HK-2 (cell line): ENCODE measurements at regions not wholly inside any gene's neighbourhood (a gene's known extent, or its start where the extent isn't known, plus 50 kb on each side); places are given as distances from the start of the nearest gene placed in this dataset.
"Not testable (repeated sequence)": the region's sequence is repeated elsewhere in the genome, so short reads cannot be mapped to it uniquely, and the experiment has no call there.

Experiments
- DNase-seq: peaks from one replicate; pipeline ENCODE4 v3.0.0-alpha.2; 2018; ENCODE audit not compliant: unreplicated experiment

- DNase-seq = no peak
Observed at GRCh38 chr6:146938266-146938665, 266.0 kb upstream of the STXBP5 start.

GRCh38 chr6:146939456-146939855 lies 264.8 kb upstream of the STXBP5 start:
- DNase-seq = not testable (repeated sequence)

GRCh38 chr6:146943664-146944063 lies 260.6 kb upstream of the STXBP5 start:
- no peak for DNase-seq

- no peak for DNase-seq
Observed at GRCh38 chr6:146944077-146944476, 260.1 kb upstream of the STXBP5 start.

- no peak for DNase-seq
Observed at GRCh38 chr6:146944809-146945208, 259.4 kb upstream of the STXBP5 start.

- DNase-seq = no peak
Observed at GRCh38 chr6:146946559-146946958, 257.7 kb upstream of the STXBP5 start.

GRCh38 chr6:146948790-146949342 lies 255.4 kb upstream of the STXBP5 start:
- no peak for DNase-seq

DNA sequence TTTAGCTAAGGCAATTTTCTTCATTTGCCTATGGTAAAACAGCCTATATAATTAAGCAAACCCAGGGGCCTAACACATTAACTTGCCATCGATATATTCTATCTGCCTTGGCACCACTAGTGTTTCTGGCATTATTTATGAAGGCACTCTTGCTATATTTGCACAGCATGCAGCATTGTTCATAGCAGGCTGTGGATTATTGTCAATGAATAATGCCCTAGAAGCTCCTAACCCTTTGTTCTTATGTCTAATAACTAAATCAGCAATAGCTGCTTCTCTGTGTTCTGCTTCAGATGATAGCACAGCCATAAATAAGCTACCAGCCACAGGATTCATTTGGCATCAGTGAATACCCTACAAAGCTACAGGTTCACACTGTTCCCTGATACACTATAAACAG lies 254.8 kb upstream of the STXBP5 start:
- DNase-seq = no peak

DNA sequence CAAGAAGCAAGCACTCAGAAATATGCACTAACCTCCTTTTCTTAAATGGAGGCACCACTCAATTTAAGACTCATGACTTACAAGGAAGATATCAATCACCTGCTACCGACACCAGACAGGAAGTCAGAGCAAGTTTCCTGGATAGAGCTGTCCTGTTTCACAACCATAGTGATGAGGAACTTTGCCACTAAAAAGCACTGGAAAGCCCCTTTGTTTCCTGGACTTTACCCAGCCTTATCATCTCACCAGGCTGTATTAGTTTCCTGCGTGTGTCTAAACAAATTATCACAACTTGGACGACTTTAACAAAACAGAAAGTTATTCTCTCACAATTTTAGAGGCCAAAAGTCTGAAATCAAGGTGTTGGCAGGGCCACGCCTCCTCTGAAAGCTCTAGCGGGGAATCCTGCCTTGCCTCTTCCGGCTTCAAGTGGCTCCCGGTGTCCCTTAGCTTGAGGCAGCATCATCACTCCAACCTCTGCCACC lies 253.8 kb upstream of the STXBP5 start:
- no peak for DNase-seq

DNA sequence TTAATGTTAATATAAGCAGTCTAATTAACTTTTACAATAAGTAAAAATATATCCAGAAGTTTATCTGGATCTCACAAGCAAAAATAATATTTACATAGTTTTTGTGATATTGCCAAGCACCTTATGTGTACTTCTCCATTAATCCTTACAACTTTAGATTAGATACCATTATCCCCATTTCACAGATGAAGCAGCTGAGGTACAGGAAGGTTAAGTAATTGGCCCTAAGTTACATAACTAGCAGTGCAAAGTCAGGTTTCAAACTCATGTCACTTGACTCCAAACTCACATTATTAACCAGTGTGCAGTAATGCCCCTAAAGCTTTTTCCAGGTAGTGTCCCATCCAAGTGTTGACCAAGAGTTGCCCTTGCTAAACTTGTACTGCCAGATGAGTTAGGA lies 248.6 kb upstream of the STXBP5 start:
- no peak for DNase-seq

DNA sequence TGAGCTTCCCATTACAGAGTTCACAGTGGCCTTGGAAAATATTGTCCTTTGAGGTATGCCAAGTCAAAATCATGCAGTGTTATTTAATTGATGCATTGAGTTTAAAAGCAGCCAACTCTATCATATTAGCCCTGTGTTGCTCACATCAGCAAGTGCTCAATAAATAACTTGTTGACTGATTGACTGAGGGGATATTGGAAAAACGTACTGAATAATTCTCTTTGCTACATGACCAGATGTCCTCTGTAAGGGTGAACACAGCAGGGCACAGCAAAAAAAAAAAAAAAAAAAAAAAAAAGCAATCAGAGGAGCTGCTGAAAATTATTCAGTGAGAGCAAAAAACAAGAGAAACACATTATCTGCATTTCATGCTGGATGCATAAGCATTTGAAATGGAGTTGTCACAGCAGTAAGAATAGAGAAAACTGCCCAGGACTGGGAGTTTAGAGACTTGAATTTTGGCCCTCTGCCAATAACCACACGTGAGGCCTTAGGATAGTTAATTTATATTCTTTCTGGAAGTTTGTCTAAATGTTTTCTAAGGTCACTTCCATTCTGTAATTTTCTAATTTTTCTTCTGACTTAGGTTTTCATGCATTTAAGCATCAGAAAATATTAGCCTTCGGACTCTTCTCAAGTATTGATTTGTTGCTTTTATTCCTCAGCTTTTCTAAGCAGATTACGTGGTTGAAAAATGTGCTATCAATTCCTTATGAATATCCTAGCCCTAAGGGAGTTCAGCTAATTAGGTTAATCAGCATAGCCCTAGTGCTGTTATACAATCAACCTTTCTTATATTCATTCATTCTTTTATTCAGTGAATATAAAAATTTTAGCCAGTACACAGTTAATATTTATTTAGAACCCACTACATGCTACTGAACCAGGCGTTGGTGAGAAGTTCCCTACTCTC lies 246.8 kb upstream of the STXBP5 start:
- DNase-seq = no peak

GRCh38 chr6:146961831-146962230 lies 242.4 kb upstream of the STXBP5 start:
- no peak for DNase-seq

- DNase-seq = no peak
Observed at GRCh38 chr6:146962329-146962728, 241.9 kb upstream of the STXBP5 start.

DNA sequence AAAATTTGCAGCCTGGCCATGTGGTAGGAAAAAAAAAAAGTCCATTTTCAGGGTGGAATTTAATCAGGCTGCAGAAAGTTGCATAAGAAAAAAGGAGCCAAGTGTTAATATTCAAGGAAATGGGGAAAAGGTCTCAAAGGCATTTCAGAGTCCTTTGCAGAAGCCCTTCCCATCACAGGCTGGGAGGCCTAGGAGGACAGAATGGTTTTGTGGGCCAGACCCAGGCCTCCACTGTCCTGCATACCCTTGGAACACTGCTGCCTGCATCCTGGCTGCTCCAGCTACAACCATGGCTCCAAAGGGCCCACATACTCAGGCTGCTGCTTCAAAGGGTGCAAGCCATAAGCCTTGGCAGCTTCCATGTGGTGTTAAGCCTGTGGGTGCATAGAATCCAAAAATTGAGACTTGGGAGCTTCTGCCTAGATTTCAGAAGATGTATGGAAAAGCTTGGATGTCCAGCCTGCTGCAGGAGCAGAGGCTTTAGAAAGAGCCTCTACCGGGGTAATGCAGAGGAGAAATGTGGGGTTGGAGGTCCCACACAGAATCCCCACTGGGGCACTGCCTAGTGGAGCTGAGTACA lies 239.0 kb upstream of the STXBP5 start:
- no peak for DNase-seq

- DNase-seq = no peak
Observed at GRCh38 chr6:146968041-146968760, 236.0 kb upstream of the STXBP5 start.

DNA sequence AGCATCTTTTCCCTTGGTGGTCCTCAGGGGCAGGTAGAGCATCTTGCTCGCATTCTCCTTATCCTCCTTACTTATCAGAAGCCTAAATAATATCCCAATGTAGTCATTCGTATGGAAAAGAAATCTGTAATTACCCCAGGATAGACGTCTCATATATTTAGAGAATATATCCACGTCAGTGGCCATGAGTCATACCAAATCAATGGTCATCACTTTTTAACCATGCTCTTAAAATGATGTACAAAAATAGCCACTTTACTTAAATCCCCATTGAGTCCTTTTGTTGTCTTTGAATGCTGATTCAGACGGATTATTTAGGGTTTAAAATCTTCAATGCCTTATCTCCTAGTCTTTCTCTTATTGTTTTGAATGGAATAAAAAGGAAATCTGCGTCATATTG lies 231.7 kb upstream of the STXBP5 start:
- no peak for DNase-seq

DNA sequence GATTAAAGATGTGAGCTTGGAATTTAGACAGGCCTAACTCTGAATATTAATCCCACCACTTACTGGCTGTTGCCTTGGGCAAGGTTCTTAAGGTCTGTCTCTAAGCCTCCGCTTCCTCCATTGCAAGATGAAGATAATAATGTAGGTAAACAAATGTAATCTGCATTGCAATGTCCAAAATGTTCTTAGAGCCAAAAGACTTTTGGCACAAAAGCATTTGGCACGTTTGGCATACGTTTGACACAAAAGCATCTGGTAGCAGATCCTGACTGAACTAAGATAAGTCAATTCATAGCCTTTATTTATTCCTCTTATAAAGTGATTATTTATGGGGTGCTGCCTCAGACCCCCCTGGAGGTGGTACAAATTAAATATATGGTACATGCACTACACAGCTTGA lies 229.9 kb upstream of the STXBP5 start:
- DNase-seq = no peak

- DNase-seq = no peak
Observed at GRCh38 chr6:146975093-146975492, 229.1 kb upstream of the STXBP5 start.

DNA sequence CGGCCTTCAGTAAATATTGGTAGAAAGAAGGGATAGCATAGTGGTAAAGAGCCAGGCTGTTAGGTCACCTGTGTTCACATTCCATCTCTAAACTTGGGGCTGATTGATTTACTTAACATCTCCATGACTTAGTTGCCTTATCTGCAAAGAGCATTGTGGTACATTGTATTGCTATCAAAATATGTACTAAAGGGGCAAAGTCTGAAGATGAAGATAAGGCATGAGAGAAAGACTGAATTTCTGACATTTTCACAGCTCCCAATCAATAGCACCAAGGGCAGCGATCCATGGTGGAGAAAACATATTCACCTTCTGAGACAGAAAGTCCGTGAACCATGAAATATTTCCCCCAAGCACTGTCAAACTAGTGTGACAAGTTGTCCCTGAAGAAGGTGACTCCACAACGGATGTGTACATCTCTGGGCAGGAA lies 223.3 kb upstream of the STXBP5 start:
- no peak for DNase-seq

GRCh38 chr6:146981981-146982380 lies 222.2 kb upstream of the STXBP5 start:
- DNase-seq = no peak

DNA sequence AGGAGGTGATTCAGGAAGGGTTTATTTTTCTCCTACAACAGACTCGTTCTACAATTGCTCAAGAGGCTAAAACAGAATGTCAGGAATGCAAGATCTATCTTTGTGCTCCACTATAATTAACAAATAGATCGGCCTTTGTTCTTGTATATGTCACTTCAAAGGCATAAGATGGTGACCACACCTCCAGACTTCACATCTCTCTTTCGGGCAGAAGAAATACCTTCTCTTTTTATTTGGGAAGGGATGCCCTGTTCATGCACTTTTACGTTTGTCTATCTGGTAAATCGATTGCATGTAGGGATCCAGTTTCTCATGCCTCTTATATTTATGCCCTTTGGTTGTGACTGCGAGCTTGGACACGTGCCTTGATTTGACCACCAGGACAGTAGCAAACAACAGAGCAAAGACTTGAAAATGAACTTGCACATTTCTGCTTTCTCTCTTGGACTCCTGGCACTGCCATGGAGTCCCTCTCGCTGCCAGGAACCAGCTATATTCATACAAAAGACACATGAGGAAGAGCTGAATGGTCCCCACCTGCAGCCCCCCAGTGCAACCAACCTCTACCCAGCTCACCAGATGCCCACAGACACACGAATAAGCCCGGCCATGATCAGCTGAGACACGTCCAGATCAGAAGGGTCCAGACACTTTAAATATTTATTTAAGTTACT lies 219.8 kb upstream of the STXBP5 start:
- DNase-seq = no peak

- DNase-seq = no peak
Observed at GRCh38 chr6:146985111-146985510, 219.1 kb upstream of the STXBP5 start.
